SJSA1 (cell line): ENCODE measurements at regions not wholly inside any gene's neighbourhood (a gene's known extent, or its start where the extent isn't known, plus 50 kb on each side); places are given as distances from the start of the nearest gene placed in this dataset.
"Not testable (repeated sequence)": the region's sequence is repeated elsewhere in the genome, so short reads cannot be mapped to it uniquely, and the experiment has no call there.

ENCODE experiments used
- DNase-seq, 2 experiments: peaks; one replicate each; pipeline ENCODE4 v3.0.0-alpha.2; 2015 to 2020; ENCODE audit warnings: low spot score in 2 of 2, low read depth in 1 of 2
- H3K27ac ChIP-seq: fragments of 250-450 bp; sonication (Bioruptor Pico); 2 replicates; pipeline ENCODE4 v1.5.1; 2020; ENCODE audit warnings: mild to moderate bottlenecking, moderate library complexity
- H3K27me3 ChIP-seq: fragments of 250-450 bp; sonication (Bioruptor Pico); replicated peaks from 2 replicates; pipeline ENCODE4 v1.5.1; 2020; ENCODE audit warnings: mild to moderate bottlenecking, moderate library complexity
- H3K36me3 ChIP-seq: fragments of 250-450 bp; sonication (Bioruptor Pico); 2 replicates; pipeline ENCODE4 v1.5.1; 2020; ENCODE audit warnings: mild to moderate bottlenecking
- H3K4me1 ChIP-seq: fragments of 250-450 bp; sonication (Bioruptor Pico); replicated peaks from 2 replicates; pipeline ENCODE4 v1.6.1; 2021; ENCODE audit warnings: mild to moderate bottlenecking
- H3K4me3 ChIP-seq: fragments of 250-450 bp; sonication (Bioruptor Pico); 2 replicates; pipeline ENCODE4 v1.5.1; 2020; ENCODE audit warnings: mild to moderate bottlenecking
- H3K9me3 ChIP-seq: fragments of 250-450 bp; sonication (Bioruptor Pico); replicated peaks from 2 replicates; pipeline ENCODE4 v1.5.1; 2020; ENCODE audit warnings: mild to moderate bottlenecking

DNA sequence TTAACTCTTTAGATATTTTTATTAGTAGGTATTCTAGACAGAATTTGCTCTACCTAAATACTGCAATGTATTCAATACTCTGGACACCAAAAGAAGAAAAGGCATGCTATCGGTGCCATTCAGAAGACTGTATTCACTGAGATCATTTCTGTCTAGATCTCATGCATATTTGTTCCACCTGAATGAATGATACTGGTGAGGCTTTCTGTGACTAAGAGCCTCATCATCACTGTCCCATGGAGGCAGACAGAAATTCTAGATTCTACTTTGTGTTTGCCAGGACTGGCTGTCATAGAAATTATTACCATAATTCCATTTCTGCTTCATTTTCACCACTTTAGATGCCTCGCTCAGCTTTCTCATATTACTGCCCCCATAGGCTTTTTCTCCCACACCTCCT lies 340.7 kb downstream of the MBD2 start:
- no peak overlapping the region for H3K4me3 ChIP-seq
- DNase-seq = no peak
- H3K36me3 ChIP-seq = no peaks in the 10 kb centered on the region

GRCh38 chr18:53874103-53874502 lies 350.4 kb downstream of the MBD2 start:
- Histone ChIP-seq H3K27ac (no peak overlapping the region), H3K4me3 (no peak overlapping the region), H3K9me3 (no peaks in the 10 kb centered on the region), H3K27me3 (no peaks in the 10 kb centered on the region; the same call in none of the 2 replicates), H3K4me1 (no peaks in the 10 kb centered on the region), H3K36me3 (no peaks in the 10 kb centered on the region)
- no peak for DNase-seq

More for the DNA sequence above, 340.7 kb downstream of the MBD2 start:
- Histone ChIP-seq H3K4me1 (no peaks in the 10 kb centered on the region), H3K9me3 (no peaks in the 10 kb centered on the region), H3K27me3 (no peaks in the 10 kb centered on the region; the same call in 1 of the 2 replicates), H3K27ac (no peak overlapping the region)

DNA sequence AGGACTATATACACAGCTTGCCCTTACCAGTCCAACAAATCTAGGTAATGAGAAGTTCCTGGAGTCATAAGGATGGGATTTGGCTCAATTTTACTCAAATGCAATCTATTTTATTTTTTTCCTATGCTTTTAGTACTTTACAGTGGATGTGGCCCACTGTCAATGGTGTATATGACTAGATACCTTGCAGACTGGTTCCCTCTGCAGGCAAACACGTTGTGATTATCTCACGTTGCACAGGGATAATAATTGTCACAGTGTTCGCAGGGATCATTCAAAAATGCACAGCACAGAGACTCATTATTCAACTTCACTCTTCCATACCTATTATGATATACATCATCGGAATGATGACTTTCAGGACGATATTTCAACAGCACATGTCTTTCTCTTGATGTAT lies 359.7 kb downstream of the MBD2 start:
- no peak for DNase-seq
- peaks cover 4% of the 10 kb centered on the region; the same call in 1 of the 2 replicates for H3K27me3 ChIP-seq
- no peak overlapping the region for H3K4me3 ChIP-seq
- no peaks in the 10 kb centered on the region for H3K9me3 ChIP-seq
- no peak overlapping the region for H3K27ac ChIP-seq
- no peaks in the 10 kb centered on the region for H3K4me1 ChIP-seq
- no peaks in the 10 kb centered on the region for H3K36me3 ChIP-seq

GRCh38 chr18:53862921-53863320 lies 361.5 kb downstream of the MBD2 start:
- H3K4me3 ChIP-seq = no peak overlapping the region
- H3K27ac ChIP-seq = no peak overlapping the region
- H3K36me3 ChIP-seq = no peaks in the 10 kb centered on the region
- DNase-seq = no peak
- no peaks in the 10 kb centered on the region for H3K4me1 ChIP-seq
- no peaks in the 10 kb centered on the region for H3K9me3 ChIP-seq
- no peaks in the 10 kb centered on the region; the same call in 1 of the 2 replicates for H3K27me3 ChIP-seq

- Histone ChIP-seq H3K27me3 (no peaks in the 10 kb centered on the region), H3K4me3 (no peak overlapping the region), H3K9me3 (no peaks in the 10 kb centered on the region), H3K4me1 (no peaks in the 10 kb centered on the region), H3K27ac (no peak overlapping the region), H3K36me3 (no peaks in the 10 kb centered on the region)
- DNase-seq = no peak
These were observed 363.3 kb downstream of the MBD2 start for GRCh38 chr18:53861185-53861584.

- Histone ChIP-seq H3K9me3 (no peaks in the 10 kb centered on the region), H3K27ac (no peak overlapping the region), H3K27me3 (no peaks in the 10 kb centered on the region), H3K4me1 (no peaks in the 10 kb centered on the region), H3K36me3 (no peaks in the 10 kb centered on the region), H3K4me3 (no peak overlapping the region)
- no peak for DNase-seq
These were observed 364.7 kb downstream of the MBD2 start for GRCh38 chr18:53859764-53860163.

DNA sequence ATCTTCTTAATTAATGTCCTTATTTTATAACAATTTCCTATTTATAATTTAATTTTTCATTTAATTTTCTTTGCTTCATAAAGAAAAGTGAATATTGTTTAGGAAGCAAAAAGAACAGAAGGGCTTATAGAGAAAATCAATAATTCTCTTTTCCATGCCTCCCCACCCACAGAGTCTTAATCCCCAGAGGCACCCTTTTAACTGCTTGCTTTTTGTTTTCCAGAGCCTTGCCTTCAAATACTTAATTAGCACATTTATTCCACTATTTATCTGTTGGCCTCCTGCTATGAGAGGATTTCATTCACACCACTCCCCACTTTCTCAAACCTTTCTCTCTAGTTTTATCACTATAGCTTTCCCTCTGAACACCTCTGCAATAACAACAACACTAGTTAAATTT lies 373.6 kb downstream of the MBD2 start:
- no peaks in the 10 kb centered on the region for H3K27me3 ChIP-seq
- no peaks in the 10 kb centered on the region for H3K36me3 ChIP-seq
- no peak overlapping the region for H3K27ac ChIP-seq
- H3K4me3 ChIP-seq = no peak overlapping the region
- no peak for DNase-seq
- H3K9me3 ChIP-seq = no peaks in the 10 kb centered on the region
- H3K4me1 ChIP-seq = no peaks in the 10 kb centered on the region

- no peaks in the 10 kb centered on the region for H3K36me3 ChIP-seq
- H3K4me3 ChIP-seq = no peak overlapping the region
- no peak overlapping the region for H3K27ac ChIP-seq
- no peak for DNase-seq
- no peaks in the 10 kb centered on the region for H3K27me3 ChIP-seq
- H3K4me1 ChIP-seq = no peaks in the 10 kb centered on the region
- 0 out of 2 replicates have a peak, but pooled peaks cover 2% of the 10 kb centered on the region for H3K9me3 ChIP-seq
These were observed 380.7 kb downstream of the MBD2 start for GRCh38 chr18:53843763-53844162.

DNA sequence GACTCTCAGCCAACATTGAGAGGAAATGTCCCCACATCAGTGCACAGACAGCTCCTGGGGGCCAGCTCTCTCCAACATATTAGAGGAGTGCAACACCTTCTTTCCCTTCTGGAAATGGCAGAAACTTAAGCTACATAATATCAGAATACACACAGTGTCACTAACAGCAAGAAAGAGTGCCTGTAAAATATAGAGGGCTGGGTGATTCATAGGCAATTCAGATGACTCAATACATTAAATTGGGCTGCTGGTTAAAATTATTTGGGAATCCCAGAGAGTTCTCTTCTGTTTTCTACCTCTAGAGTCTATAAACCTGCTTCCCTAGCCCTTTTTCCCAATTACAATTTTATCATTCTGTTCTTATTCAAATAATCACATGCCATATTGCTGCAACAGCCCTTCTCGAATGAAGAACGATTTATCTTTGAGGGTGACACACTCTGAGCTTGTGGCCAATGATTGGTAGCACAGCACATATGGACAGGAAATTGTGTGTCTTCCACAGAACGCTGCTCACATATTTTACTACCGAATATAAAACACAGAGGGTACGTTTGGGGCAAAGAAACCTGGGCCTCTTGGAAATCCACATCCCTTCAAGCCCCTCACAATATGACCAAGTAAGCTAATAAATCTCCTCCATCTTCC lies 381.2 kb downstream of the MBD2 start:
- DNase-seq = no peak
- Histone ChIP-seq H3K36me3 (no peaks in the 10 kb centered on the region), H3K27ac (no peak overlapping the region), H3K4me3 (no peak overlapping the region), H3K4me1 (no peaks in the 10 kb centered on the region), H3K27me3 (no peaks in the 10 kb centered on the region), H3K9me3 (0 out of 2 replicates have a peak, but pooled peaks cover 2% of the 10 kb centered on the region)

DNA sequence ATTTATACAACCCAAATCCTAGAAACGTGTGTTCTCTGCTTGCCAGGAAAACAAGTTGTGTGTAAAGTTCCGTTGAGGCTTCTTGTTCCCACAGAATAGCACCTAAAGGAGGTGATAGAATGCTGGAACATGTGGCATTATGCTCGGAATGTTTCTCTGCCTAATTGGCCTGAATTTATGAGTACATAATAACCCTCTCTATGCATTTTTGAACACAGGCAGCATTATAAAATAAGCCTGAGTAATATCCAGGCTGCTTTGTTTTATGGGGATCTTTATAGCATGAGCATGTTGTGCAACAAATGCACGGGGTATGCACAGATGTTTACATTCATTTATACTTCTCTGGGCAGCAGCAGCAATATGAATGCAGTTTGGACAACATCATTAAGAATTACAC lies 385.7 kb downstream of the MBD2 start:
- Histone ChIP-seq H3K9me3 (peaks cover 4% of the 10 kb centered on the region), H3K27me3 (no peaks in the 10 kb centered on the region), H3K36me3 (no peaks in the 10 kb centered on the region), H3K4me3 (no peak overlapping the region), H3K4me1 (no peaks in the 10 kb centered on the region), H3K27ac (no peak overlapping the region)
- no peak for DNase-seq

DNA sequence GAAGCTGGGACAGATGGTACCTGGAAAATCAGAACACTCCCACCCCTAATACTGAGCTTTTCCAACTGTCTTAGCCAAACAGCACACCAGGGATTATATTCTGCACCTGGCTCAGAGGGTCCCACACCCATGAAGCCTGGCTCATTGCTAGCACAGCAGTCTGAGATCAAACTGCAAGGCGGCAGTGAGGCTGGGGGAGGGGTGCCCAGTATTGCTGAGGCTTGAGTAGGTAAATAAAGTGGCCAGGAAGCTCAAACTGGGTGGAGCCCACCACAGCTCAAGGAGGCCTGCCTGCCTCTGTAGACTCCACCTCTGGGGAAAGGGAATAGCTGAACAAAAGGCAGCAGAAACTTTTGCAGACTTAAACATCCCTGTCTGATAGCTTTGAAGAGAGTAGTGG lies 403.3 kb downstream of the MBD2 start:
- not testable (repeated sequence) for DNase-seq, H3K9me3 ChIP-seq, H3K27ac ChIP-seq, H3K4me1 ChIP-seq, H3K4me3 ChIP-seq, H3K36me3 ChIP-seq, H3K27me3 ChIP-seq

GRCh38 chr18:53819671-53820070 lies 404.8 kb downstream of the MBD2 start:
- no peak overlapping the region for H3K4me3 ChIP-seq
- no peaks in the 10 kb centered on the region for H3K9me3 ChIP-seq
- no peaks in the 10 kb centered on the region for H3K4me1 ChIP-seq
- no peaks in the 10 kb centered on the region for H3K36me3 ChIP-seq
- no peak overlapping the region for H3K27ac ChIP-seq
- H3K27me3 ChIP-seq = 0 out of 2 replicates have a peak, but pooled peaks cover 3% of the 10 kb centered on the region
- no peak for DNase-seq

GRCh38 chr18:53819174-53819573 lies 405.3 kb downstream of the MBD2 start:
- H3K9me3 ChIP-seq = no peaks in the 10 kb centered on the region
- no peak overlapping the region for H3K27ac ChIP-seq
- H3K36me3 ChIP-seq = no peaks in the 10 kb centered on the region
- H3K4me1 ChIP-seq = no peaks in the 10 kb centered on the region
- H3K27me3 ChIP-seq = 0 out of 2 replicates have a peak, but pooled peaks cover 6% of the 10 kb centered on the region
- H3K4me3 ChIP-seq = no peak overlapping the region
- DNase-seq = no peak

- Histone ChIP-seq H3K36me3 (no peaks in the 10 kb centered on the region), H3K9me3 (no peaks in the 10 kb centered on the region), H3K27me3 (0 out of 2 replicates have a peak, but pooled peaks cover 10% of the 10 kb centered on the region), H3K4me1 (no peaks in the 10 kb centered on the region), H3K4me3 (no peak overlapping the region), H3K27ac (no peak overlapping the region)
- no peak for DNase-seq
These were observed 406.2 kb downstream of the MBD2 start for GRCh38 chr18:53817976-53818950.
